ENCODE measurements at regions not wholly inside any gene's neighbourhood (a gene's known extent, or its start where the extent isn't known, plus 50 kb on each side); places are given as distances from the start of the nearest gene placed in this dataset.
"Not testable (repeated sequence)": the region's sequence is repeated elsewhere in the genome, so short reads cannot be mapped to it uniquely, and the experiment has no call there.

GRCh38 chr5:92337772-92338234, 954.7 kb upstream of the ARRDC3 start:
- Histone ChIP-seq H3K27me3 (replicated peaks) (no peaks in the 10 kb centered on the region), H3K4me1 (replicated peaks) (no peaks in the 10 kb centered on the region), H3K9me3 (replicated peaks) (no peaks in the 10 kb centered on the region), H3K27ac (no peak overlapping the region), H3K4me3 (no peak overlapping the region), H3K36me3 (no peaks in the 10 kb centered on the region)
- DNase-seq (ENCODE audit: low read depth in 1 of 2, low spot score in 2 of 2) = no peak

- Histone ChIP-seq H3K4me3 (no peak overlapping the region), H3K4me1 (replicated peaks) (no peaks in the 10 kb centered on the region), H3K27me3 (replicated peaks) (no peaks in the 10 kb centered on the region), H3K27ac (no peak overlapping the region), H3K9me3 (replicated peaks) (no peaks in the 10 kb centered on the region), H3K36me3 (no peaks in the 10 kb centered on the region)
- no peak for DNase-seq (ENCODE audit: low read depth in 1 of 2, low spot score in 2 of 2)
Observed at GRCh38 chr5:92332039-92332438, 948.9 kb upstream of the ARRDC3 start.

GRCh38 chr5:92330365-92330764, 947.2 kb upstream of the ARRDC3 start:
- Histone ChIP-seq H3K27me3 (replicated peaks) (no peaks in the 10 kb centered on the region), H3K27ac (no peak overlapping the region), H3K36me3 (no peaks in the 10 kb centered on the region), H3K9me3 (replicated peaks) (no peaks in the 10 kb centered on the region), H3K4me1 (replicated peaks) (no peaks in the 10 kb centered on the region), H3K4me3 (no peak overlapping the region)
- no peak for DNase-seq (ENCODE audit: low read depth in 1 of 2, low spot score in 2 of 2)

GRCh38 chr5:92329759-92330158, 946.6 kb upstream of the ARRDC3 start:
- Histone ChIP-seq H3K4me1 (replicated peaks) (no peaks in the 10 kb centered on the region), H3K4me3 (no peak overlapping the region), H3K36me3 (no peaks in the 10 kb centered on the region), H3K27me3 (replicated peaks) (no peaks in the 10 kb centered on the region), H3K9me3 (replicated peaks) (no peaks in the 10 kb centered on the region), H3K27ac (no peak overlapping the region)
- no peak for DNase-seq (ENCODE audit: low read depth in 1 of 2, low spot score in 2 of 2)

- no peak for DNase-seq (ENCODE audit: low read depth in 1 of 2, low spot score in 2 of 2)
- Histone ChIP-seq H3K27ac (no peak overlapping the region), H3K4me1 (replicated peaks) (no peaks in the 10 kb centered on the region), H3K36me3 (no peaks in the 10 kb centered on the region), H3K27me3 (replicated peaks) (no peaks in the 10 kb centered on the region), H3K9me3 (replicated peaks) (no peaks in the 10 kb centered on the region), H3K4me3 (no peak overlapping the region)
Observed at GRCh38 chr5:92328584-92329259, 945.6 kb upstream of the ARRDC3 start.

- DNase-seq (ENCODE audit: low read depth in 1 of 2, low spot score in 2 of 2) = no peak
- Histone ChIP-seq H3K27ac (no peak overlapping the region), H3K4me3 (no peak overlapping the region), H3K36me3 (no peaks in the 10 kb centered on the region), H3K27me3 (replicated peaks) (no peaks in the 10 kb centered on the region), H3K4me1 (replicated peaks) (no peaks in the 10 kb centered on the region), H3K9me3 (replicated peaks) (no peaks in the 10 kb centered on the region)
Observed at GRCh38 chr5:92320446-92320845, 937.3 kb upstream of the ARRDC3 start.

- H3K27ac ChIP-seq = no peak overlapping the region
- no peak overlapping the region for H3K4me3 ChIP-seq
- H3K4me1 ChIP-seq (replicated peaks) = no peaks in the 10 kb centered on the region
- no peak for DNase-seq (ENCODE audit: low read depth in 1 of 2, low spot score in 2 of 2)
- H3K9me3 ChIP-seq (replicated peaks) = no peaks in the 10 kb centered on the region
- H3K27me3 ChIP-seq (replicated peaks) = no peaks in the 10 kb centered on the region
- H3K36me3 ChIP-seq = no peaks in the 10 kb centered on the region
Observed at GRCh38 chr5:92313385-92313784, 930.3 kb upstream of the ARRDC3 start.

GRCh38 chr5:92309336-92309991, 926.3 kb upstream of the ARRDC3 start:
- H3K9me3 ChIP-seq (replicated peaks) = no peaks in the 10 kb centered on the region
- no peaks in the 10 kb centered on the region for H3K27me3 ChIP-seq (replicated peaks)
- DNase-seq (ENCODE audit: low read depth in 1 of 2, low spot score in 2 of 2) = peak in 1 of 2 experiments; percentile 2
- no peaks in the 10 kb centered on the region for H3K36me3 ChIP-seq
- H3K4me1 ChIP-seq (replicated peaks) = no peaks in the 10 kb centered on the region
- H3K4me3 ChIP-seq = no peak overlapping the region
- no peak overlapping the region for H3K27ac ChIP-seq

GRCh38 chr5:92308679-92309078, 925.6 kb upstream of the ARRDC3 start:
- DNase-seq (ENCODE audit: low read depth in 1 of 2, low spot score in 2 of 2) = no peak
- Histone ChIP-seq H3K36me3 (no peaks in the 10 kb centered on the region), H3K27ac (no peak overlapping the region), H3K9me3 (replicated peaks) (no peaks in the 10 kb centered on the region), H3K27me3 (replicated peaks) (no peaks in the 10 kb centered on the region), H3K4me1 (replicated peaks) (no peaks in the 10 kb centered on the region), H3K4me3 (no peak overlapping the region)

- H3K27me3 ChIP-seq (replicated peaks); DNase-seq (ENCODE audit: low read depth in 1 of 2, low spot score in 2 of 2); H3K4me3 ChIP-seq; H3K9me3 ChIP-seq (replicated peaks); H3K4me1 ChIP-seq (replicated peaks); H3K36me3 ChIP-seq; H3K27ac ChIP-seq: not testable (repeated sequence)
Observed at GRCh38 chr5:92302356-92302755, 919.2 kb upstream of the ARRDC3 start.

- DNase-seq (ENCODE audit: low read depth in 1 of 2, low spot score in 2 of 2) = no peak
- no peaks in the 10 kb centered on the region; the same call in 1 of the 2 replicates for H3K9me3 ChIP-seq (replicated peaks)
- no peak overlapping the region for H3K27ac ChIP-seq
- no peaks in the 10 kb centered on the region for H3K27me3 ChIP-seq (replicated peaks)
- no peaks in the 10 kb centered on the region for H3K36me3 ChIP-seq
- H3K4me3 ChIP-seq = no peak overlapping the region
- H3K4me1 ChIP-seq (replicated peaks) = no peaks in the 10 kb centered on the region
Observed at GRCh38 chr5:92283521-92283920, 900.4 kb upstream of the ARRDC3 start.

GRCh38 chr5:92271750-92272149, 888.6 kb upstream of the ARRDC3 start:
- H3K4me3 ChIP-seq; H3K36me3 ChIP-seq; DNase-seq (ENCODE audit: low read depth in 1 of 2, low spot score in 2 of 2); H3K9me3 ChIP-seq (replicated peaks); H3K27me3 ChIP-seq (replicated peaks); H3K27ac ChIP-seq; H3K4me1 ChIP-seq (replicated peaks): not testable (repeated sequence)

- no peak for DNase-seq (ENCODE audit: low read depth in 1 of 2, low spot score in 2 of 2)
- Histone ChIP-seq H3K27me3 (replicated peaks) (no peaks in the 10 kb centered on the region), H3K4me3 (no peak overlapping the region), H3K27ac (no peak overlapping the region), H3K9me3 (replicated peaks) (no peaks in the 10 kb centered on the region), H3K36me3 (no peaks in the 10 kb centered on the region), H3K4me1 (replicated peaks) (no peaks in the 10 kb centered on the region)
Observed at GRCh38 chr5:92268343-92268742, 885.2 kb upstream of the ARRDC3 start.

GRCh38 chr5:92267830-92268229, 884.7 kb upstream of the ARRDC3 start:
- no peak overlapping the region for H3K4me3 ChIP-seq
- H3K4me1 ChIP-seq (replicated peaks) = no peaks in the 10 kb centered on the region
- H3K36me3 ChIP-seq = no peaks in the 10 kb centered on the region
- H3K27me3 ChIP-seq (replicated peaks) = no peaks in the 10 kb centered on the region
- no peak for DNase-seq (ENCODE audit: low read depth in 1 of 2, low spot score in 2 of 2)
- no peaks in the 10 kb centered on the region for H3K9me3 ChIP-seq (replicated peaks)
- no peak overlapping the region for H3K27ac ChIP-seq

GRCh38 chr5:92265804-92266203, 882.7 kb upstream of the ARRDC3 start:
- Histone ChIP-seq H3K9me3 (replicated peaks) (no peaks in the 10 kb centered on the region), H3K27ac (no peak overlapping the region), H3K4me3 (no peak overlapping the region), H3K27me3 (replicated peaks) (no peaks in the 10 kb centered on the region), H3K4me1 (replicated peaks) (no peaks in the 10 kb centered on the region), H3K36me3 (no peaks in the 10 kb centered on the region)
- no peak for DNase-seq (ENCODE audit: low read depth in 1 of 2, low spot score in 2 of 2)
